Gastrocnemius medialis (tissue), 4 donors: ENCODE measurements at regions not wholly inside any gene's neighbourhood (a gene's known extent, or its start where the extent isn't known, plus 50 kb on each side); places are given as distances from the start of the nearest gene placed in this dataset.

Experiments used
- ATAC-seq, 2 donors: fragments of 150-250 bp; one replicate each; pipeline ENCODE4 v1.9.1; 2016
- DNase-seq, 2 donors: peaks; one replicate each; pipeline ENCODE4 v3.0.0-alpha.2; 2019
- H3K27ac ChIP-seq, 4 donors: fragments of 200-600 bp; sonication (generic); 1 replicate in 1 of 4; 2 replicates in 3 of 4; pipeline ENCODE4 v1.5.1; 2016 to 2018; ENCODE audit warnings: mild to moderate bottlenecking in 2 of 4, moderate library complexity in 1 of 4
- H3K27me3 ChIP-seq, 3 donors: fragments of 200-600 bp; sonication (generic) in 2 of 3; 1 replicate in 1 of 3; 2 replicates in 2 of 3; pipeline versions ENCODE4 v1.5.1 to v1.6.0; 2016 to 2019; ENCODE audit warnings: mild to moderate bottlenecking in 1 of 3, moderate library complexity in 1 of 3
- H3K36me3 ChIP-seq, 2 donors: fragments of 200-600 bp; sonication (generic) in 1 of 2; one replicate each; pipeline ENCODE4 v1.5.1; 2017 to 2018
- H3K4me1 ChIP-seq, 2 donors: fragments of 200-600 bp; sonication (generic) in 1 of 2; one replicate each; pipeline ENCODE4 v1.5.1; 2016 to 2017; ENCODE audit warnings: mild to moderate bottlenecking in 2 of 2
- H3K4me3 ChIP-seq, 4 donors: fragments of 200-600 bp; sonication (generic) in 3 of 4; 1 replicate in 1 of 4; 2 replicates in 3 of 4; pipeline ENCODE4 v1.5.1; 2016 to 2019; ENCODE audit warnings: mild to moderate bottlenecking in 2 of 4
- H3K9me3 ChIP-seq, 3 donors: fragments of 200-600 bp; sonication (generic) in 2 of 3; 1 replicate in 1 of 3; 2 replicates in 2 of 3; pipeline ENCODE4 v1.5.1; 2016 to 2019
- CTCF ChIP-seq, 5 experiments: fragments of 450-650 bp in 3 of 5; fragments of 200-600 bp in 2 of 5; sonication (generic) in 2 of 5; IDR thresholded peaks in 4 of 5; conservative IDR thresholded peaks in 1 of 5; 1 replicate in 4 of 5; 2 replicates in 1 of 5; pipeline ENCODE4 v1.5.1; 2016 to 2019; ENCODE audit warnings: antibody characterized with exemption in 5 of 5, mild to moderate bottlenecking in 3 of 5, moderate library complexity in 3 of 5
- POLR2A ChIP-seq, 2 donors: fragments of 450-650 bp; IDR thresholded peaks; one replicate each; pipeline ENCODE4 v1.6.1; 2017; ENCODE audit warnings: antibody characterized with exemption in 2 of 2, mild to moderate bottlenecking in 2 of 2, moderate library complexity in 2 of 2
- in situ Hi-C, 4 donors: fragments of 200-750 bp; cut with MboI; loops; one replicate each; pipeline versions ENCODE4 v1.15.0 to v1.8.0; 2017; ENCODE audit warnings: low sequenced_read_pairs in 4 of 4
- intact Hi-C: fragments of 100-400 bp; cut with DNase I; formaldehyde crosslinking; loops from one replicate; pipeline ENCODE4 v1.15.1; 2023; ENCODE audit warnings: low total_unique reads

- Histone ChIP-seq H3K9me3 (no peaks in the 10 kb centered on the region), H3K27ac (no peak overlapping the region), H3K27me3 (no peaks in the 10 kb centered on the region), H3K36me3 (no peaks in the 10 kb centered on the region), H3K4me1 (no peaks in the 10 kb centered on the region), H3K4me3 (no peak overlapping the region)
- intact Hi-C loops = no loop called here
- DNase-seq (no peak), ATAC-seq (no peak)
- in situ Hi-C loops = no loop called here
- TF ChIP-seq POLR2A (IDR thresholded peaks at IDR 0.05) (no peak), CTCF (IDR thresholded peaks at IDR 0.05 in 4 of 5, conservative IDR thresholded peaks at IDR 0.05 in 1 of 5) (no peak)
Observed at GRCh38 chr5:35458824-35459207, 158.8 kb upstream of the SPEF2 start.

- DNase-seq = no peak
- intact Hi-C loops = no loop called here
- in situ Hi-C loops = no loop called here
- H3K27me3 ChIP-seq = no peaks in the 10 kb centered on the region
- TF ChIP-seq POLR2A (IDR thresholded peaks at IDR 0.05) = no peak
- no peak for TF ChIP-seq CTCF (IDR thresholded peaks at IDR 0.05 in 4 of 5, conservative IDR thresholded peaks at IDR 0.05 in 1 of 5)
- no peaks in the 10 kb centered on the region for H3K4me1 ChIP-seq
- no peak overlapping the region for H3K4me3 ChIP-seq
- H3K9me3 ChIP-seq = no peaks in the 10 kb centered on the region
- no peaks in the 10 kb centered on the region for H3K36me3 ChIP-seq
- ATAC-seq = no peak
- no peak overlapping the region for H3K27ac ChIP-seq
Observed at GRCh38 chr5:35457912-35458823, 159.5 kb upstream of the SPEF2 start.

- TF ChIP-seq POLR2A (IDR thresholded peaks at IDR 0.05) (no peak), CTCF (IDR thresholded peaks at IDR 0.05 in 4 of 5, conservative IDR thresholded peaks at IDR 0.05 in 1 of 5) (no peak)
- no peaks in the 10 kb centered on the region for H3K9me3 ChIP-seq
- in situ Hi-C loops = no loop called here
- no peaks in the 10 kb centered on the region for H3K36me3 ChIP-seq
- ATAC-seq (no peak), DNase-seq (no peak)
- intact Hi-C loops = no loop called here
- H3K4me1 ChIP-seq = no peaks in the 10 kb centered on the region
- no peaks in the 10 kb centered on the region for H3K27me3 ChIP-seq
- no peak overlapping the region for H3K27ac ChIP-seq
- no peak overlapping the region for H3K4me3 ChIP-seq
Observed at GRCh38 chr5:35456506-35456905, 161.2 kb upstream of the SPEF2 start.

GRCh38 chr5:35454011-35454525, 163.6 kb upstream of the SPEF2 start:
- TF ChIP-seq POLR2A (IDR thresholded peaks at IDR 0.05) (no peak), CTCF (IDR thresholded peaks at IDR 0.05 in 4 of 5, conservative IDR thresholded peaks at IDR 0.05 in 1 of 5) (no peak)
- H3K27ac ChIP-seq = no peak overlapping the region
- intact Hi-C loops = no loop called here
- H3K27me3 ChIP-seq = no peaks in the 10 kb centered on the region
- DNase-seq (no peak), ATAC-seq (no peak)
- in situ Hi-C loops = no loop called here
- no peaks in the 10 kb centered on the region for H3K36me3 ChIP-seq
- no peak overlapping the region for H3K4me3 ChIP-seq
- no peaks in the 10 kb centered on the region for H3K9me3 ChIP-seq
- no peaks in the 10 kb centered on the region for H3K4me1 ChIP-seq
